Progenitor cell of endocrine pancreas (in vitro differentiated cells): ENCODE measurements at regions not wholly inside any gene's neighbourhood (a gene's known extent, or its start where the extent isn't known, plus 50 kb on each side); places are given as distances from the start of the nearest gene placed in this dataset.

Source experiments
- DNase-seq: peaks from one replicate; pipeline ENCODE4 v3.0.0; 2021; ENCODE audit warnings: low spot score; ENCODE audit not compliant: unreplicated experiment
- H3K27ac Mint-ChIP-seq: 2 replicates; pipeline ENCODE4 v1.8.0; 2021; ENCODE audit warnings: mild to moderate bottlenecking, moderate library complexity, mixed read lengths
- H3K27me3 Mint-ChIP-seq: 2 replicates; pipeline ENCODE4 v1.8.0; 2021; ENCODE audit warnings: mixed read lengths
- H3K36me3 Mint-ChIP-seq: 2 replicates; pipeline ENCODE4 v1.8.0; 2022; ENCODE audit warnings: mixed read lengths; ENCODE audit not compliant: insufficient read depth
- H3K4me1 Mint-ChIP-seq: 2 replicates; pipeline ENCODE4 v1.8.0; 2021; ENCODE audit warnings: low read depth, mixed read lengths
- H3K4me3 Mint-ChIP-seq: 2 replicates; pipeline ENCODE4 v1.8.0; 2021; ENCODE audit warnings: low read depth, mild to moderate bottlenecking, moderate library complexity, mixed read lengths
- H3K9me3 Mint-ChIP-seq: 2 replicates; pipeline ENCODE4 v1.8.0; 2021; ENCODE audit warnings: low read depth, mixed read lengths
- CTCF ChIP-seq: fragments of 200-600 bp; sonication (generic); IDR thresholded peaks from one replicate; pipeline ENCODE4 v1.5.0; 2021; ENCODE audit warnings: antibody characterized with exemption, mild to moderate bottlenecking; ENCODE audit not compliant: unreplicated experiment

GRCh38 chr6:4658486-4658885, 117.7 kb upstream of the CDYL start:
- H3K27me3 Mint-ChIP-seq: peaks cover 8% of the 10 kb centered on the region
- H3K36me3 Mint-ChIP-seq: no peaks in the 10 kb centered on the region
- H3K4me3 Mint-ChIP-seq: no peak overlapping the region
- no peak overlapping the region for H3K27ac Mint-ChIP-seq
- H3K9me3 Mint-ChIP-seq: no peaks in the 10 kb centered on the region
- TF ChIP-seq CTCF: no peak
- DNase-seq: no peak
- H3K4me1 Mint-ChIP-seq: no peaks in the 10 kb centered on the region

DNA sequence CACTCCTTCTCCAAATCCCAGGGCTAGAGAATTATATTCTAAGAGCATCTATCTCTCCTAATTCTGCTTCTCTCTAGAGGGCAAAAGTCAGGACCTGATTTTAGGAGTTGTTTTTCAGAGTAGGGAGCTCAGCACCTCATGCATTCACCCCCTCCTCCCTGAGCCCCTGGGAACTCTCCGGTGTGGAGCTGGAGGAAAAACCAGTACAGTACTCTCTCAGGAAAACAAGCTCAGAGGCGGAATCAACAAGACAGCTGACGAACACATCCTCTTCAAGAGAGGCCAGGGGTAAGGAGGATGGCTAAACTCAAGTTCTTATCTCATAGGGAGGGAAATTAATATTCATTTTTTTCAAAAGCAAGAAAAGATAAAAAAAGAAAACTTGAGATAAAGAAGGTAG, 120.1 kb upstream of the CDYL start:
- Mint-ChIP-seq H3K4me3 (no peak overlapping the region), H3K27me3 (peaks cover 8% of the 10 kb centered on the region), H3K4me1 (no peaks in the 10 kb centered on the region), H3K36me3 (peaks cover 2% of the 10 kb centered on the region), H3K9me3 (peaks cover 7% of the 10 kb centered on the region), H3K27ac (no peak overlapping the region)
- TF ChIP-seq CTCF: no peak
- no peak for DNase-seq

DNA sequence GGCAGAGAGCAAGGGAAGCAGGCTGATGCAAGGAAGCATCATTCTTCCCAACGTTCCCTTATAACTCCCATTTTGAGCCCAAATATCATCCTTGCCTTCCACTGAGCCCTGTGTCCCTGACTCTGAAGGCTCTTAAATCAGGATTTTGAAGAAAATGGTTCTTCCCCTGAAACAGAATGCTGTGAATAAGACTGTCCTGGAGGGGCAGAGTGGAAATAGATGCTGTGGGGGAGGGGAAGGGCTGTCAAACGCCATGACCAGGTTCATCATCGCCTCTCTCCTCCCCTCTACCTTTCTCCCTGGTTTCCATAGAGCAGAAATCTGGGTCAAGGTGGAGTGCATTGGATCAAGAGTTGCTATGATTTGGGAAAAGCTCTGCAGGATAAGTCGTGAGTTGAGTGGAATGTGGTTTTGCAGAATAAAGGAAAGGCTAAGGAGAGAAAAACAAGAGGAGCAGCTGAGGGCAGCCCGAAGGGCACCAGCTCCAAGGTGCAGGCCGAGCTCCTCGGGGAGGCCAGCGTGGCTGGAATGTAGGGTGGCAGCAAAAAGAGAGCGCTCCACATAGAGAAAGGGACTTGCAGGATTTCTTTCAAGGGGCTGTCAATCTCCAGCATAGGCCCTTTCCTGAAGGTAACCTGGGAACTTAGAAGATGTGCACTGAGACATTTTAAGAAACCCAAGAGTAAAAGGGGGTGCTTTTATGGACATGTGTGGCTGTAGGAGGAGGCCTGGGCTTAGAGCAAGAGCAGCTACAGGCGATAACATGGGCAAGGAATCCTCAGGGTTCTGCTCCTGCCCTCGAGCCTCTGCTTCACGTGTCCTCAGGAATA, 120.8 kb upstream of the CDYL start:
- Mint-ChIP-seq H3K27ac (no peak overlapping the region), H3K27me3 (peaks cover 8% of the 10 kb centered on the region), H3K9me3 (peaks cover 7% of the 10 kb centered on the region), H3K36me3 (peaks cover 2% of the 10 kb centered on the region), H3K4me3 (no peak overlapping the region), H3K4me1 (no peaks in the 10 kb centered on the region)
- DNase-seq: no peak
- no peak for TF ChIP-seq CTCF

DNA sequence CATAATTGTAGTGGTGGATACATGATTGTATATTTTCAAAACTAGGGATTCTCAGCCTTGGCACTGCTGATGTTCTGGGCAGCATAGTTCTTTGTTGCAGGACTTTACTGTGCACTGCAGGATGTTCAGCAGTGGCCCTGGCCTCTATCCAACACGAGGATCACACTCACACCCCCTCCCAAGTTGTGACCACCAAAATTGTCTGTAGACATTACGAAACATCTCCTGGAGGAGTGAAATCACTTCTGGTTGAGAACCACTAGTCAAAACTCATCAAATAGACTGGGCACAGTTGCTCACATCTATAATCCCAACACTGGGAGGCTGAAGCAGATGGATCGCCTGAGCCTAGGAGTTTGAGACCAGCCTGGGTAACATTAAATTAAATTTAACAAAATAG, 123.1 kb upstream of the CDYL start:
- Mint-ChIP-seq H3K4me3 (no peak overlapping the region), H3K27me3 (peaks cover under 1% of the 10 kb centered on the region), H3K36me3 (peaks cover 2% of the 10 kb centered on the region), H3K9me3 (peaks cover 7% of the 10 kb centered on the region), H3K4me1 (no peaks in the 10 kb centered on the region), H3K27ac (no peak overlapping the region)
- no peak for DNase-seq
- TF ChIP-seq CTCF: no peak

DNA sequence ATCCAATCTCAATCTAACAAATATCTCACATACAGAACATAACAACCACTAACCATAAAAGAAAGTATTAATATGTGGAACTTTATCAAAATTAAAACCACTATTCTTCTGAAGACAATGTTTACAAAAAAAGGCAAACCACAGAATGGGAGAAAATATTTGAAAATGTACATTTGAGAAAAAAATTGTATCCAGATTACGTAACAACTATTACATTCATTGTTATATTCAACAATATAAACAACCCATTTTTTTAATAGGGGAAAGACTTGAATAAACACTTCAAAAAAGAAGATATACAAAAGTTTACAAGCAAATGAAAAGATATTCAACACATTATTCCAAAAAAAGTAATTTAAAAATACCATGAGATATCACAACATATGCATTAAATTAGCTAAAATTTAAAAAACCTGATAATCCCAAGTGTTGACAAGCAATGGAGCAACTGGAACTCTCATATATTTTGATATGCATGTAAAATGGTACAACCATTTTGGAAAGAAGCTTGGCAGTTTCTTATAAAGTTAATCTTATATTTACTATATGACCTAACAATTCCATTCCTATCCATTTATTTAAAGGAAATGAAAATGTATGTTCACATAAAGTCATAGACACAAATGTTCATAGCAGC, 124.3 kb upstream of the CDYL start:
- H3K9me3 Mint-ChIP-seq: peaks cover 7% of the 10 kb centered on the region
- no peak for DNase-seq
- no peak for TF ChIP-seq CTCF
- peaks cover 2% of the 10 kb centered on the region for H3K36me3 Mint-ChIP-seq
- peaks cover 2% of the 10 kb centered on the region for H3K4me1 Mint-ChIP-seq
- no peak overlapping the region for H3K4me3 Mint-ChIP-seq
- H3K27ac Mint-ChIP-seq: no peak overlapping the region
- H3K27me3 Mint-ChIP-seq: no peaks in the 10 kb centered on the region
